CD14-positive monocyte (primary cell): ENCODE measurements at regions not wholly inside any gene's neighbourhood (a gene's known extent, or its start where the extent isn't known, plus 50 kb on each side); places are given as distances from the start of the nearest gene placed in this dataset.
A peak's percentile ranks its signal among the peaks of the same experiment; 100 is the strongest.

ENCODE experiments used
- DNase-seq, 3 donors: peaks; one replicate each; pipeline ENCODE4 v3.0.0-alpha.2; 2011 to 2022
- H2AFZ ChIP-seq: 2 replicates; pipeline ENCODE4 v1.6.0; 2012; ENCODE audit warnings: mild to moderate bottlenecking, low read depth, low read length, inconsistent platforms; ENCODE audit not compliant: insufficient read depth, poor library complexity, severe bottlenecking
- H3K27ac ChIP-seq, 2 donors: 1 replicate in 1 of 2; 2 replicates in 1 of 2; pipeline ENCODE4 v1.5.1; 2012 to 2013; ENCODE audit warnings: low read length in 2 of 2, control low read depth in 1 of 2, inconsistent platforms in 1 of 2, low read depth in 1 of 2, mild to moderate bottlenecking in 1 of 2
- H3K27me3 ChIP-seq, 2 donors: one replicate each; pipeline versions ENCODE4 v1.6.0 to v1.6.1; 2011 to 2013; ENCODE audit warnings: low read length in 2 of 2; ENCODE audit not compliant: control insufficient read depth in 2 of 2, insufficient read depth in 2 of 2
- H3K36me3 ChIP-seq, 2 donors: replicated peaks in 1 of 2; 1 replicate in 1 of 2; 2 replicates in 1 of 2; pipeline versions ENCODE4 v1.5.1 to v1.6.1; 2012 to 2013; ENCODE audit warnings: low read length in 2 of 2, control low read depth in 1 of 2, inconsistent platforms in 1 of 2, mild to moderate bottlenecking in 1 of 2; ENCODE audit not compliant: insufficient read depth in 2 of 2, control insufficient read depth in 1 of 2
- H3K4me1 ChIP-seq, 2 donors: 1 replicate in 1 of 2; 2 replicates in 1 of 2; pipeline versions ENCODE4 v1.5.1 to v1.6.1; 2012 to 2013; ENCODE audit warnings: low read length in 2 of 2, control low read depth in 1 of 2, inconsistent platforms in 1 of 2, mild to moderate bottlenecking in 1 of 2, moderate library complexity in 1 of 2; ENCODE audit not compliant: insufficient read depth in 2 of 2, control insufficient read depth in 1 of 2
- H3K4me2 ChIP-seq: replicated peaks from 2 replicates; pipeline ENCODE3; 2012; ENCODE audit warnings: low read length, moderate library complexity, mild to moderate bottlenecking; ENCODE audit not compliant: poor library complexity, severe bottlenecking; ENCODE audit errors: extremely low read depth
- H3K4me3 ChIP-seq, 3 experiments: fragments of 200-600 bp in 1 of 3; sonication (generic) in 1 of 3; replicated peaks in 1 of 3; 1 replicate in 2 of 3; 2 replicates in 1 of 3; pipeline ENCODE4 v1.5.1; 2011 to 2013; ENCODE audit warnings: low read length in 3 of 3, mild to moderate bottlenecking in 3 of 3, control low read depth in 2 of 3, low read depth in 2 of 3, inconsistent platforms in 1 of 3, moderate library complexity in 1 of 3
- H3K79me2 ChIP-seq: 2 replicates; pipeline ENCODE4 v1.6.0; 2012; ENCODE audit warnings: mild to moderate bottlenecking, control low read depth, inconsistent platforms, low read length, moderate library complexity; ENCODE audit not compliant: insufficient read depth
- H3K9ac ChIP-seq: 2 replicates; pipeline ENCODE4 v1.6.0; 2017; ENCODE audit warnings: low read length, mild to moderate bottlenecking; ENCODE audit not compliant: insufficient read depth, poor library complexity, severe bottlenecking
- H3K9me3 ChIP-seq, 2 donors: replicated peaks in 1 of 2; 1 replicate in 1 of 2; 2 replicates in 1 of 2; pipeline versions ENCODE4 v1.5.1 to v1.6.1; 2012 to 2013; ENCODE audit warnings: low read length in 2 of 2, control low read depth in 1 of 2; ENCODE audit not compliant: control insufficient read depth in 1 of 2, insufficient read depth in 1 of 2
- H4K20me1 ChIP-seq: 2 replicates; pipeline ENCODE4 v1.6.0; 2012; ENCODE audit warnings: mild to moderate bottlenecking, low read length, control low read depth, moderate library complexity; ENCODE audit not compliant: insufficient read depth
- H3K27ac Mint-ChIP-seq, 7 donors: one replicate each; pipeline ENCODE4 v1.8.0; 2020; ENCODE audit warnings: mild to moderate bottlenecking in 7 of 7, mixed read lengths in 7 of 7, moderate library complexity in 6 of 7, inconsistent platforms in 2 of 7
- H3K27me3 Mint-ChIP-seq, 3 donors: one replicate each; pipeline ENCODE4 v1.8.0; 2021 to 2022; ENCODE audit warnings: low read depth in 3 of 3, mild to moderate bottlenecking in 3 of 3, mixed read lengths in 3 of 3, moderate library complexity in 3 of 3, inconsistent platforms in 1 of 3
- H3K36me3 Mint-ChIP-seq, 2 donors: one replicate each; pipeline ENCODE4 v1.8.0; 2020; ENCODE audit warnings: mixed read lengths in 2 of 2, inconsistent platforms in 1 of 2, mild to moderate bottlenecking in 1 of 2
- H3K4me1 Mint-ChIP-seq: one replicate; pipeline ENCODE4 v1.8.0; 2020; ENCODE audit warnings: mild to moderate bottlenecking, mixed read lengths
- H3K4me3 Mint-ChIP-seq, 2 donors: one replicate each; pipeline ENCODE4 v1.8.0; 2020; ENCODE audit warnings: mild to moderate bottlenecking in 2 of 2, mixed read lengths in 2 of 2, moderate library complexity in 1 of 2
- H3K9me3 Mint-ChIP-seq, 7 donors: one replicate each; pipeline ENCODE4 v1.8.0; 2020 to 2022; ENCODE audit warnings: mixed read lengths in 7 of 7, mild to moderate bottlenecking in 6 of 7, moderate library complexity in 6 of 7, inconsistent platforms in 2 of 7
- CTCF ChIP-seq: fragments of 200-600 bp; IDR thresholded peaks from one replicate; pipeline ENCODE4 v1.8.0; 2022; ENCODE audit warnings: antibody characterized with exemption, mild to moderate bottlenecking
- WGBS: methylation state at CpG from one replicate; pipeline ENCODE4 v1.1.5; 2013; ENCODE audit warnings: missing lambda C conversion rate; ENCODE audit not compliant: insufficient coverage; 5-methylcytosine and 5-hydroxymethylcytosine counted together
- intact Hi-C, 2 donors: fragments of 100-400 bp; cut with micrococcal nuclease; formaldehyde crosslinking; loops; one replicate each; pipeline versions ENCODE4 v1.15.0 to v1.15.1; 2023

- Mint-ChIP-seq H3K27me3 (peaks cover 0 to 2% (median 0%) of the 10 kb centered on the region in 3 donors), H3K27ac (peak overlapping the region; percentile 92 to 99 (median 97)), H3K4me3 (peak overlapping the region in 1 of 2 donors; percentile 78), H3K9me3 (peaks cover 0 to 2% (median 0%) of the 10 kb centered on the region in 7 donors), H3K4me1 (peaks cover 99% of the 10 kb centered on the region), H3K36me3 (no peaks in the 10 kb centered on the region)
- peak overlapping the region; percentile 67 for H3K9ac ChIP-seq
- H3K4me3 ChIP-seq, result peak overlapping the region in 1 of 3 experiments; percentile 65
- H3K4me1 ChIP-seq, result peaks cover 94% of the 10 kb centered on the region in 2 donors
- no peak for TF ChIP-seq CTCF
- WGBS, result 10% methylated on average over 3 of the region's 4 CpGs
- no peaks in the 10 kb centered on the region for H4K20me1 ChIP-seq
- peaks cover 18% of the 10 kb centered on the region for H3K79me2 ChIP-seq
- peak overlapping the region; percentile 92 to 96 for H3K27ac ChIP-seq
- no peaks in the 10 kb centered on the region for H3K27me3 ChIP-seq
- peak overlapping the region; percentile 68 for H3K4me2 ChIP-seq
- no peak for DNase-seq
- no peak overlapping the region for H2AFZ ChIP-seq
- H3K9me3 ChIP-seq, result no peaks in the 10 kb centered on the region
- H3K36me3 ChIP-seq, result no peaks in the 10 kb centered on the region
- intact Hi-C loops, result loop anchor here (1.0 to 5.0 kb wide), 4 partner anchors 25 to 404 kb away; partner anchors contain the start of gene ZFP36L2 (in 1 of the 2)
These were observed 93.1 kb downstream of the ZFP36L2 start for GRCh38 chr2:43133336-43133707.

GRCh38 chr2:43132683-43133301, 93.6 kb downstream of the ZFP36L2 start:
- peak overlapping the region; percentile 67 for H3K9ac ChIP-seq
- H3K79me2 ChIP-seq, result peaks cover 18% of the 10 kb centered on the region
- Mint-ChIP-seq H3K4me3 (peak overlapping the region; percentile 43 to 78), H3K36me3 (no peaks in the 10 kb centered on the region), H3K9me3 (peaks cover 0 to 2% (median 0%) of the 10 kb centered on the region in 7 donors), H3K27ac (peak overlapping the region; percentile 92 to 99 (median 97)), H3K27me3 (peaks cover 0 to 2% (median 0%) of the 10 kb centered on the region in 3 donors), H3K4me1 (peaks cover 100% of the 10 kb centered on the region)
- H3K27me3 ChIP-seq, result no peaks in the 10 kb centered on the region
- intact Hi-C loops, result loop anchor here (1.0 to 5.0 kb wide), 5 partner anchors 25 to 405 kb away; partner anchors contain the start of gene ZFP36L2 (in 1 of the 2)
- H3K27ac ChIP-seq, result peak overlapping the region; percentile 92 to 96
- H3K36me3 ChIP-seq, result no peaks in the 10 kb centered on the region
- no peaks in the 10 kb centered on the region for H4K20me1 ChIP-seq
- peak overlapping the region; percentile 32 for H2AFZ ChIP-seq
- H3K4me2 ChIP-seq, result peak overlapping the region; percentile 68
- H3K9me3 ChIP-seq, result no peaks in the 10 kb centered on the region
- no peak for TF ChIP-seq CTCF
- peak in 2 of 3 donors; percentile 39 to 60 for DNase-seq
- 14% methylated on average over 8 of the region's 12 CpGs for WGBS
- H3K4me3 ChIP-seq, result peak overlapping the region in 1 of 3 experiments; percentile 65
- H3K4me1 ChIP-seq, result peaks cover 99 to 100% of the 10 kb centered on the region in 2 donors
